ENCODE measurements at regions not wholly inside any gene's neighbourhood (a gene's known extent, or its start where the extent isn't known, plus 50 kb on each side); places are given as distances from the start of the nearest gene placed in this dataset.
"Not testable (repeated sequence)": the region's sequence is repeated elsewhere in the genome, so short reads cannot be mapped to it uniquely, and the experiment has no call there.

- DNase-seq (ENCODE audit: insufficient read length, low spot score), result no peak
- FAIRE-seq, result no peak
These were observed 113.5 kb downstream of the OTOR start for GRCh38 chr20:16861708-16862107.

GRCh38 chr20:16863303-16863702 lies 115.1 kb downstream of the OTOR start:
- no peak for FAIRE-seq

GRCh38 chr20:16864069-16864468 lies 115.9 kb downstream of the OTOR start:
- FAIRE-seq, result no peak

More at GRCh38 chr20:16863303-16863702, 115.1 kb downstream of the OTOR start:
- DNase-seq (ENCODE audit: insufficient read length, low spot score), result no peak

GRCh38 chr20:16864963-16865362 lies 116.8 kb downstream of the OTOR start:
- no peak for DNase-seq (ENCODE audit: insufficient read length, low spot score)
- no peak for FAIRE-seq

More at GRCh38 chr20:16864069-16864468, 115.9 kb downstream of the OTOR start:
- no peak for DNase-seq (ENCODE audit: insufficient read length, low spot score)

- FAIRE-seq (no peak), DNase-seq (ENCODE audit: insufficient read length, low spot score) (no peak)
These were observed 117.2 kb downstream of the OTOR start for GRCh38 chr20:16865406-16865805.

- not testable (repeated sequence) for DNase-seq (ENCODE audit: insufficient read length, low spot score); FAIRE-seq
These were observed 125.0 kb downstream of the OTOR start for GRCh38 chr20:16873124-16873523.

GRCh38 chr20:16877053-16877554 lies 128.9 kb downstream of the OTOR start:
- DNase-seq (ENCODE audit: insufficient read length, low spot score) (no peak), FAIRE-seq (no peak)

GRCh38 chr20:16885746-16886145 lies 137.6 kb downstream of the OTOR start:
- FAIRE-seq (no peak), DNase-seq (ENCODE audit: insufficient read length, low spot score) (no peak)

- no peak for DNase-seq (ENCODE audit: insufficient read length, low spot score)
- no peak for FAIRE-seq
These were observed 150.3 kb downstream of the OTOR start for GRCh38 chr20:16898433-16898832.

GRCh38 chr20:16902662-16903061 lies 154.5 kb downstream of the OTOR start:
- no peak for DNase-seq (ENCODE audit: insufficient read length, low spot score)
- FAIRE-seq, result no peak

GRCh38 chr20:16904751-16905150 lies 156.6 kb downstream of the OTOR start:
- DNase-seq (ENCODE audit: insufficient read length, low spot score), result no peak
- FAIRE-seq, result no peak

GRCh38 chr20:16914277-16914676 lies 166.1 kb downstream of the OTOR start:
- FAIRE-seq (no peak), DNase-seq (ENCODE audit: insufficient read length, low spot score) (no peak)

GRCh38 chr20:16916165-16916564 lies 168.0 kb downstream of the OTOR start:
- DNase-seq (ENCODE audit: insufficient read length, low spot score), result no peak
- no peak for FAIRE-seq

- no peak for FAIRE-seq
- no peak for DNase-seq (ENCODE audit: insufficient read length, low spot score)
These were observed 169.5 kb downstream of the OTOR start for GRCh38 chr20:16917636-16918035.

GRCh38 chr20:16918366-16918765 lies 170.2 kb downstream of the OTOR start:
- DNase-seq (ENCODE audit: insufficient read length, low spot score) (no peak), FAIRE-seq (no peak)

GRCh38 chr20:16919841-16920240 lies 171.7 kb downstream of the OTOR start:
- FAIRE-seq (no peak), DNase-seq (ENCODE audit: insufficient read length, low spot score) (no peak)

- FAIRE-seq, result no peak
These were observed 174.7 kb downstream of the OTOR start for GRCh38 chr20:16922834-16923233.

GRCh38 chr20:16926626-16927430 lies 178.7 kb downstream of the OTOR start:
- no peak for DNase-seq (ENCODE audit: insufficient read length, low spot score)

More at GRCh38 chr20:16922834-16923233, 174.7 kb downstream of the OTOR start:
- DNase-seq (ENCODE audit: insufficient read length, low spot score), result no peak

GRCh38 chr20:16929756-16930155 lies 181.6 kb downstream of the OTOR start:
- FAIRE-seq, result no peak
- DNase-seq (ENCODE audit: insufficient read length, low spot score), result no peak

More at GRCh38 chr20:16926626-16927430, 178.7 kb downstream of the OTOR start:
- no peak for FAIRE-seq

- DNase-seq (ENCODE audit: insufficient read length, low spot score), result no peak
- no peak for FAIRE-seq
These were observed 182.5 kb downstream of the OTOR start for GRCh38 chr20:16930656-16931055.

GRCh38 chr20:16939051-16939450 lies 190.9 kb downstream of the OTOR start:
- DNase-seq (ENCODE audit: insufficient read length, low spot score) (no peak), FAIRE-seq (no peak)

GRCh38 chr20:16940701-16941100 lies 192.5 kb downstream of the OTOR start:
- DNase-seq (ENCODE audit: insufficient read length, low spot score) (no peak), FAIRE-seq (no peak)
